Peyer's patch (tissue), 4 donors: ENCODE measurements at regions not wholly inside any gene's neighbourhood (a gene's known extent, or its start where the extent isn't known, plus 50 kb on each side); places are given as distances from the start of the nearest gene placed in this dataset.

Experiments
- CTCF ChIP-seq, 6 experiments: fragments of 450-650 bp in 4 of 6; fragments of 200-600 bp in 2 of 6; sonication (generic) in 1 of 6; IDR thresholded peaks; one replicate each; pipeline ENCODE4 v1.5.1; 2017 to 2019; ENCODE audit warnings: antibody characterized with exemption in 6 of 6, mild to moderate bottlenecking in 3 of 6, moderate library complexity in 1 of 6
- POLR2A ChIP-seq, 2 donors: fragments of 450-650 bp; IDR thresholded peaks; one replicate each; pipeline ENCODE4 v1.5.1; 2017; ENCODE audit warnings: antibody characterized with exemption in 2 of 2, mild to moderate bottlenecking in 2 of 2, moderate library complexity in 2 of 2

GRCh38 chr10:4675808-4676207 is 150.2 kb upstream of the AKR1E2 start:
- no peak for TF ChIP-seq CTCF (IDR thresholded peaks at IDR 0.05)
- no peak for TF ChIP-seq POLR2A (IDR thresholded peaks at IDR 0.05)
